Hematopoietic multipotent progenitor cell treated with erythropoietin and hydrocortisone succinate and interleukin-3 and kit ligand, for 8 days (in vitro differentiated cells): ENCODE measurements at regions not wholly inside any gene's neighbourhood (a gene's known extent, or its start where the extent isn't known, plus 50 kb on each side); places are given as distances from the start of the nearest gene placed in this dataset.

Experiments
- DNase-seq: peaks from one replicate; pipeline ENCODE4 v3.0.0-alpha.2; 2015

DNA sequence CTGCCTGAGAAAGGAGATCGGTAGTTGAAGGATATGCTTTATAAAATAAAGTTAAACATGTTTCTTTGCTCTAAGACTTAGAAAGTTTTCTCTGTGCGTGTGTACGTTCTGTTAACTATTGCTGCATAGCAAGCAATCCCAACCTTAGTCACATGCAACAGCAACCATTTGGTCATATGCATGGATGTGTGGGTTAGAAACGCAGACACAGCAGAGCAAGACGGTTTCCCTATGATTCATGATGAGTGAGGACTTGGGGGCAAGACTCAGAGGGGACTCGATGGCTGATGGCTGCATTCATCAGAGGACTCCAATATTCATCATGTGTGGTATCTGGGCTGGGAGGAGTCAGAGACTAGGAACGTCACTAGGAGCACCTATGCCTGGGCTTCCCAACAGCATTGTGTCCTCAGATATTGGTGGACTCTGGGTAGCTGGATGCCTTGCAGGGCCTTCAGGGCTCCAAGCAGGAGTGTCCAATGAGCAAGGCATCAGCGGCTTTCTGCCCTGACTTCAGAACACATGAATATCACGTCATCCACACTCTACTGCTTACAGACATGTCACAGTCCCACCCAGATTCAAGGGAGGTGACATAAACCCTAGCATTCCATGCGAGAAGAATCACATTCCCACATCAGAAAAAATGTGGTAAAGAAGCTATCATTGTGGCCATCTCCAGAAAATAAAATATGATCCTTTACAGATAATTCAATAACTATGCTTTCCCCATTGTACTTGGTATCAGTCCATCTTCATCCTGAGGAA is 731.2 kb downstream of the TNS3 start:
- DNase-seq: no peak

GRCh38 chr7:46848944-46849343 is 733.0 kb downstream of the TNS3 start:
- DNase-seq: no peak

DNA sequence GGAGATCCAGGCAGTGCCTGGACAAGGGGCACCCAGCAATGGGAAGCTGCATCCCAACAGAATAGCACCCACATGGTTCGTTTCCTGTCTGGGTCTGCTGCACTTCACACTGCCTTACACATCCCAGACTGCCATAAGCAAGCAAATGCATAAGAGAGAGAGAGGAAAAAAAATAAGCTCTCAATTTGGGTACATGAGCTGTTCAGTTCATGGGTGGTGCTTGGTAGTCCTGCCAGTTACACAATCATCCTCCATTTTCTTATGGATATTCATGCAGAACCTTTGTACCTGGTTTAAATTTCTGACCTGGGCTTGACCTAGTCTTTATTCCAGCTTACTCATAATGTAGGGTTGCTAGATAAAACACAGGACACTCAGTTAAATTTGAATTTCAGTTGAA is 733.6 kb downstream of the TNS3 start:
- no peak for DNase-seq

- no peak for DNase-seq
Observed at GRCh38 chr7:46847126-46847525, 734.8 kb downstream of the TNS3 start.

DNA sequence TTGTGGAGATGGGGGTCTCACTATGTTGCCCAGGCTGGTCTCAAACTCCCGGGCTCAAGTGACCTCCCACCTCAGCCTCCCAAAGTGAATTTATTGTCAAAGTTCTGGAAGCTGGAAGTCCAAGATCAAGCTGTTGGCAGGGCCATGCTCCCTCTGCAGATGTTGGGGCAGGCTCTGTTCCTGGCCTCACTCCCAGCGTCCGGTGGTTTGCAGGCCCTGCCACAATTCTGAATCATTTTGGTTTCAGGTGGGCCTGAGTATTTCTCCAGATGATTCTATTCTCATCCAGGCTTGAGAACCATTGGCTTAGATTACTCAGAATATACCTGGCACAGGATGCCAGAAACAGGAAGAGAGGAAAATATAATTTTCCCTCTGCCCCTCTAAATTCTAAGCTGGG is 737.4 kb downstream of the TNS3 start:
- no peak for DNase-seq

- no peak for DNase-seq
Observed at GRCh38 chr7:46841248-46841647, 740.7 kb downstream of the TNS3 start.

DNA sequence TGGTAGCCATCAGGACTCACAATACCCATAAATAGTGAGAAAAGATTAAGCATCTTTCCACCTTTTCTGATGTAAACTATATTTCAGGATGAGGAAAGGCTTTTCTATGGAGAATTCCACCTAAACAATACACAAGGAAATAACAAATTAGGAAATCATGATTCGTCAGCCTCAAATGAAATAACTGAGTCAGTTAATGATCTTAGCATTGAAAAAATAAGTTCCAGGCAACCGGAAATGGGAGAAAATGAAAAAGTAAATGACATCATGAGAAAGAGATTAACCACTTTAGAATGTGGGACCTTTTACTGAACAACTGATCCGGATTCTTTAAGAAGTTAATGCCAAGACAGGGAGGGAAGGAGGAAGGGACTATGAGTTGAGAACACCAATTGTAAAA is 742.3 kb downstream of the TNS3 start:
- DNase-seq: no peak

DNA sequence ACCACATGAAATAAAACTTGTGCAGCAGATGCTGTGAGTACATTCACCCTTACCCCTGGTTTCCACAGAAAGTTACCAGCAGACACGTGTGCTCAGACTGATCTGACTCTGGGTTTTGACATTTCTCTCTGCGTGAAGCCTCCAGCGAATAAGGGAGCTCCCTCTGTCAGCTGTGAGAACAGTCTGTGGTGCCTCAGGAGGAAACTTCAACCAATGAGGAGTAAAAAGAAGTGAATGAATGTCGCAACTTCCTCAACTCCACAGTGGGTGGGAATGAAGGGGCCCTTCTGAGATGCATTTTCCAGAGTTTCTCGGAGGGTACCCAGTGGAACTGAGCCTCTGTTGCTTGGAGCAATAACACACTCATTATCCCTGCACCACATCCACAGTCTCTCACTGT is 743.4 kb downstream of the TNS3 start:
- no peak for DNase-seq

- DNase-seq: no peak
Observed at GRCh38 chr7:46835556-46835955, 746.4 kb downstream of the TNS3 start.

- DNase-seq: no peak
Observed at GRCh38 chr7:46834921-46835320, 747.0 kb downstream of the TNS3 start.

DNA sequence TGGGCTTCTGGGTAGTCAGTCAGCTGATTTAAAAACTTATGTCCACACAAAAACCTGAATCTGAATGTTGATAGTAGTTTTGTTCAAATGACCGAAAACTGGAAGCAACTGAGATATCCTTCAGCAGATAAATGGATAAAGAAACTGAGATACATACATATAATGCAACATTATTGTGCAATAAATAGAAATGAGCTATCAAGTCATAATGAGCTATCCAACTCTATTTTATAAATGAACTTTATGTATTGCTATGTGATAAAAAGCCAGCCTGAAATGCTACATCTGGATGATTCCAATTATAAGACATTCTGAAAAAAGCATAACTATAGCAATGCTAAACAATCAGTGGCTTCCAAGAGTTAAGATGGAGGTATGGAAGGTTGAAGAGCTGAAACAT is 748.7 kb downstream of the TNS3 start:
- no peak for DNase-seq

DNA sequence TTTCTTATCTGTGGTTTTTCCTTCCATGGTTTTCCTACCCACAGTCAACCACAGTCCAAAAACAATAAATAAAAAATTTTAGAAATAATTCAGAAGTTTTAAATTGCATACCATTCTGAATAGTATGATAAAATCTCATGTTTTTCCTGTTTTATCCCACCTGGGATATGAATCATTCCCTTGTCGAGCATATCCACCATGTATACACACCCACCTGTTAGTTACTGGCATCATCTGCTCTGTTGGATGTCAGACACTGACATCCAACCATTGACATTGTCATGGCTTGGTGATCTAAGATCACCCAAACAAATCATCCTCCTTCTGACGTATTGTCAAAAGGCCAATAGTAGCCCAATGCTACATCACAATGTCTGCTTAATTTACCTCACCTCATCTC is 749.8 kb downstream of the TNS3 start:
- no peak for DNase-seq

GRCh38 chr7:46819819-46820218 is 762.1 kb downstream of the TNS3 start:
- DNase-seq: no peak

GRCh38 chr7:46814516-46815250 is 767.2 kb downstream of the TNS3 start:
- no peak for DNase-seq

GRCh38 chr7:46812101-46812675 is 769.7 kb downstream of the TNS3 start:
- no peak for DNase-seq

GRCh38 chr7:46811529-46811928 is 770.4 kb downstream of the TNS3 start:
- DNase-seq: no peak

GRCh38 chr7:46810986-46811385 is 770.9 kb downstream of the TNS3 start:
- DNase-seq: no peak

- no peak for DNase-seq
Observed at GRCh38 chr7:46809886-46810285, 772.0 kb downstream of the TNS3 start.

GRCh38 chr7:46806856-46807255 is 775.1 kb downstream of the TNS3 start:
- DNase-seq: no peak

- no peak for DNase-seq
Observed at GRCh38 chr7:46802479-46802878, 779.4 kb downstream of the TNS3 start.

DNA sequence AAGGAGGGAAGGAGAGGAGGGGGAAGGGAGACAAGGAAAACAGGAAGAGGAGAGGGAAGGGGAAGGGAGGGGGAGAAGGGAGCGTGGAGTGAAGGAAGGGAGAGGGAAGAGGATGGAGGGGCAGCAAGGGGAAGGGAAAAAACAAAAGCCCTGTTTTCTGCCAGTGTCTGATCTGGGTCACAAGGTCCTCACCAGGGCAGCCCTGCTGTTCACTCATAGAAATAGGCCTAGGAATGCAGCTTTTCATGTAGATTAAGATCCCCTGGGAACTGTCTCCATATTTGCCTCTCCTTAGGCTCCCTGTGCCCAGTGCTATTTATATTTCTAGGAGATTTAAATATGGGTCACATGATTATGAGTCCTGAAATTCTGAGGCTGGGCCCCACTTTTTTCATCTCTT is 790.7 kb downstream of the TNS3 start:
- no peak for DNase-seq

DNA sequence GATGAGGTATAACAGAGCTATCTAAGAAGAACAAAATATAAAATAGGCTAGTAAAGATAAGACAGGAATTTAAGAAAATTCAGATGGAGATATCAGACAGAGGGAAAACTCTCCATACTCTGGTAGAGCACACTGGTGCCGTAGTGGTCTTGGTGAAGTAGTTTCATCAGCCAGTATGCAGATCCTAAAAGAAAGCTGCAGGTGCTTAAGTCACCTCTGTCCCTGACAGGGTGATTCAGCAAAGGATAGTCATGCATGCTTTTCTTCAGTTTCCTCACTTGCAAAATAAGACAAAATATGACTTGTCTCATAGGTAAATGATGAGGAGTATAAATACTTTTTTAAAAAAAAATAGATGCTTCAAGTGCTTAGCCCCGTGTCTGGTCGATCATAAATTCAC is 794.9 kb downstream of the TNS3 start:
- no peak for DNase-seq

DNA sequence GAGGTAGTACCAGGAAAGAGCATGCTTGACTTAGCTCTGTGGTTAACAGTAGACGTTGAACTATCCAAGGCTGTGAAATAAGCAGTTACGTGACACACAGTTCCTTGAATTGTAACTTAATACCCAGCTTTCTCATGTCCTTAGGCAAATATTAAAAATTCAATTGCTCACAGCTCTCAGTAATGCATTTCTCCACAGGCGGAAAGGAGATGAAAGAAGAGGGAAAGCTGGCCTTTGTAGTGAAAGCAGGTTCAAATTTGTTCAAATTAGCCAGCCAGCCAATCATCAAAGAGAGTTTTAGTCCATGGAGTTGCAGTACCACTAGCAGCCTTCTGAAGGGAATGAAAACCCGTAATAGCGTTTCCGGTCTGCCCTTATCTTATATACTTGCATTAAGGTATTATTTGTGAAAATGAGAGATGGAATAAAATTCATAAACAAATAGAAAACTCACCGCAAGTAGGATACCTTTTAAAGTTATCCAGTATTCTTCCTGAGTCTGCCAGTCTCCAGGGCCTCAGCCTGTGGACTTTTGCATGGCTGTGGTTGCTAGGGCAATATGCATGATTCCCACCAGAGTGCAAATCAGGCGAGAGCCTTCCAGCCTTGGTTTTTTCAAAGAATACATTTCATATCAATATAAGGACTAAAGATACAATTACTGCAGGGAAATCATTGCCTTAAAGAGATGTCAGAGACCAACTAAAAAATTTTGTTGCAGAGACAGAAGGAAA is 795.5 kb downstream of the TNS3 start:
- DNase-seq: no peak

DNA sequence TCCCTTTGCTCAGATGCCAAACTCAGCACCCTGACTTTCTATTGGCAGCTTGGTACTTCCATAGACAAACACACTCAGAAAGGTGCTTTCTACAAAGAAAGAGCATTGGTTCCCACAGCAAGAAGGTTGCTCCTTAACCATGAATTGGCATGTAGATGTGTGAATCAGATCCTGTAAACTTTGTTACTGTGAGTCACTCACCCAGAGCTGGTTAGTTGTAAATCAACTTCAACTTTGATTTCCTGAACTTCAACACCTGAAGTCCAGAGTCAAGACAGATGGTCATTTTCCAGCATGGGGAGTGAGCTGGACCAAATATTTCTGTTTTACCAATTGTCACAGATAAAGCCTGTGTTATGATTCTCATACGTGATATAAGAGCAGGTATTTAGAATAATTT is 797.2 kb downstream of the TNS3 start:
- no peak for DNase-seq
